MCF 10A (cell line): ENCODE measurements at regions not wholly inside any gene's neighbourhood (a gene's known extent, or its start where the extent isn't known, plus 50 kb on each side); places are given as distances from the start of the nearest gene placed in this dataset.

ENCODE experiments used
- BruUV-seq: library from RNA; stranded (reverse); fragments of 400-500 nt; replicated peaks from 2 replicates; lab custom pipeline; 2021; lab: Mats Ljungman, UMichigan
- CTCF ChIA-PET: fragments of 300-600 bp; sonication (Branson Sonifier 250); formaldehyde crosslinking; extraction: SDS; loops from one replicate; lab custom pipeline; 2021; ENCODE audit warnings: antibody characterized with exemption, inconsistent platforms; lab: Yijun Ruan, JAX
- POLR2A ChIA-PET: fragments of 300-600, 350-650 bp; sonication (Branson Sonifier 250); formaldehyde crosslinking; extraction: SDS; loops from one replicate; lab custom pipeline; 2020; ENCODE audit warnings: antibody characterized with exemption, inconsistent platforms; lab: Yijun Ruan, JAX
- DNase-seq: peaks from one replicate; pipeline ENCODE4 v3.0.0-alpha.2; 2018; ENCODE audit not compliant: unreplicated experiment
- H3K27ac Mint-ChIP-seq: one replicate; pipeline ENCODE4 v1.8.0; 2022; ENCODE audit warnings: mild to moderate bottlenecking, low read depth, mixed read lengths; ENCODE audit not compliant: unreplicated experiment
- H3K27me3 Mint-ChIP-seq: one replicate; pipeline ENCODE4 v1.8.0; 2022; ENCODE audit warnings: mixed read lengths; ENCODE audit not compliant: insufficient read depth, unreplicated experiment
- H3K36me3 Mint-ChIP-seq: one replicate; pipeline ENCODE4 v1.8.0; 2022; ENCODE audit warnings: mild to moderate bottlenecking, moderate library complexity, mixed read lengths; ENCODE audit not compliant: insufficient read depth, unreplicated experiment
- H3K4me1 Mint-ChIP-seq: one replicate; pipeline ENCODE4 v1.8.0; 2022; ENCODE audit warnings: mixed read lengths; ENCODE audit not compliant: insufficient read depth, unreplicated experiment
- H3K4me3 Mint-ChIP-seq: one replicate; pipeline ENCODE4 v1.8.0; 2022; ENCODE audit warnings: mild to moderate bottlenecking, moderate library complexity, mixed read lengths; ENCODE audit not compliant: unreplicated experiment
- H3K9me3 Mint-ChIP-seq: one replicate; pipeline ENCODE4 v1.8.0; 2022; ENCODE audit warnings: mixed read lengths; ENCODE audit not compliant: unreplicated experiment
- intact Hi-C: fragments of 100-400 bp; cut with micrococcal nuclease; formaldehyde crosslinking; loops from 2 replicates; pipeline ENCODE4 v1.14.1; 2022
- TF ChIP-seq, protein P1 (sequence below): fragments of 200-600 bp; IDR thresholded peaks from one replicate; pipeline ENCODE4 v1.8.0; 2022; ENCODE audit warnings: antibody characterized with exemption, mild to moderate bottlenecking; ENCODE audit not compliant: unreplicated experiment

DNA sequence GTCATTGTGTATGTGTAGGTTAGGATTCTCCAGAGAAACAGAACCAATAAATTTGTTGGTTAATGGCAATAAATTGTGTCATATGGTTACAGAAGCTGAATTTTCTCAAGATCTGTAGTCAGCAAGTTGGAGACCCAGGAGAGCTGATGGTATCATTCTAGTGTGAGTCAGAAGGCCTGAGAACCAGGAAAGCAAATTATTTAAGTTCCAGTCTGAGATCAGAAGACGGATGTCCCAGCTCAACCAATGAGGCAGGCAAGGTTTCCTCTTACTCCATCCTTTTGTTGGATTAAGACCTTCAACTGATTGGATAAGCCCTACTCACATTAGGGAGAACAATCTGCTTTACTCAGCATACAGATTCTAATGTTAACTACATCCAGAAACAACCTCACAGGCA is 656.3 kb downstream of the ANXA1 start:
- H3K4me1 Mint-ChIP-seq, result peaks cover 6% of the 10 kb centered on the region
- no peaks in the 10 kb centered on the region for H3K9me3 Mint-ChIP-seq
- intact Hi-C loops, result no loop called here
- ChIA-PET POLR2A (no interaction called here), CTCF (interaction anchor here (0.6 kb wide), 1 partner anchor 1422 kb away, joined by 5 read pairs; no protein-coding TSS in a partner anchor)
- H3K4me3 Mint-ChIP-seq, result no peak overlapping the region
- peaks cover 32% of the 10 kb centered on the region for H3K27me3 Mint-ChIP-seq
- BruUV-seq, result no TSS peak
- no peak overlapping the region for H3K27ac Mint-ChIP-seq
- TF ChIP-seq, protein P1, sequence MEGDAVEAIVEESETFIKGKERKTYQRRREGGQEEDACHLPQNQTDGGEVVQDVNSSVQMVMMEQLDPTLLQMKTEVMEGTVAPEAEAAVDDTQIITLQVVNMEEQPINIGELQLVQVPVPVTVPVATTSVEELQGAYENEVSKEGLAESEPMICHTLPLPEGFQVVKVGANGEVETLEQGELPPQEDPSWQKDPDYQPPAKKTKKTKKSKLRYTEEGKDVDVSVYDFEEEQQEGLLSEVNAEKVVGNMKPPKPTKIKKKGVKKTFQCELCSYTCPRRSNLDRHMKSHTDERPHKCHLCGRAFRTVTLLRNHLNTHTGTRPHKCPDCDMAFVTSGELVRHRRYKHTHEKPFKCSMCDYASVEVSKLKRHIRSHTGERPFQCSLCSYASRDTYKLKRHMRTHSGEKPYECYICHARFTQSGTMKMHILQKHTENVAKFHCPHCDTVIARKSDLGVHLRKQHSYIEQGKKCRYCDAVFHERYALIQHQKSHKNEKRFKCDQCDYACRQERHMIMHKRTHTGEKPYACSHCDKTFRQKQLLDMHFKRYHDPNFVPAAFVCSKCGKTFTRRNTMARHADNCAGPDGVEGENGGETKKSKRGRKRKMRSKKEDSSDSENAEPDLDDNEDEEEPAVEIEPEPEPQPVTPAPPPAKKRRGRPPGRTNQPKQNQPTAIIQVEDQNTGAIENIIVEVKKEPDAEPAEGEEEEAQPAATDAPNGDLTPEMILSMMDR, result no peak
- DNase-seq, result no peak
- H3K36me3 Mint-ChIP-seq, result no peaks in the 10 kb centered on the region

DNA sequence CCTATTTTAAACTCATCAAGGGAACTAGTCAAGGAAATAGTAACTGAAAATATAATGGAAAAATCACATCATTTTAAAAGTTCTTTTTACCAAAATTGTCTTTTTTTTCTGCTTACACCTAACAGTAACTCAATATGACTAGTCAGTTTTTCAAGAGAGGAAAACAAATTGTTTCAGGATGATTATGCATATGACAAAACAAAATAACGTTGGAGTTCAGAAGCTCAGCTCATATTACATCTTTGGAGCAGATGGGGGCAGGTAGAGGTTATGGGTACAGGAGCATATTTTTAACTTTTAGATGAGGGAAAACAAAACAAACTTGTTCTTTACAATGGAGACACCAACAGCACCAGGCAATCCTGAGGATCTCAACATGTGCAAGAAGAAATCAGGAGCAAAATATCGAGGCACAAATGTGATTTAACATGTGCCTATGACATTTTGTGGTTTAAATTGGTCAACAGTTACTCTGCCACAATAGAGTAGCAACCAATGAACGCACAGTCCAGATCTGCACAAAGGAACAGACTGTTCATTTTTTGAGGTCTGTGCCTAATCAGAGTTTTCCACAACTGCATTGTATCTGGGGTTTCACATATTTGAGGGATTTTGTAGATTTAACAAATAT is 659.0 kb downstream of the ANXA1 start:
- no peak overlapping the region for H3K4me3 Mint-ChIP-seq
- DNase-seq, result peak; percentile 57

DNA sequence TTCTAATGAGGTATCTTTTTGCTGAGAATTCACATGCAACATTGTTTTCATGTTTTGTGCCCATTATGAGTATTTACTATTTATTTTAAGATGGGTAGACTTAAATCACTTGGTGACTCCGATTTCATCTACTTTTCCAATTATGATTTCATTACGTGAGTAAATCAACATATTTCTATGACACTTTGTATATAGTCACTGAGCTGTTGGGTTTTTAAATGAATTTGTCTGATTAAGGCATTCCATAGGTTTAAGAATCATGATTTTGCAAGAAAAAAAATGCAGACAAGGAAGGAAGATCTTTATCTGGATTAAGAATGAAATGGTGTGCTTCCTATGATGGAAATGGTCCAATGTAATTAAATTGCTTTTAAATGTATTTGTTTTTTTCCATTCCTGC is 661.9 kb downstream of the ANXA1 start:
- H3K36me3 Mint-ChIP-seq, result no peaks in the 10 kb centered on the region
- CTCF ChIA-PET, result no interaction called here
- POLR2A ChIA-PET, result no interaction called here
- H3K27ac Mint-ChIP-seq, result no peak overlapping the region
- TF ChIP-seq, protein P1, result no peak
- intact Hi-C loops, result no loop called here
- DNase-seq, result no peak
- peaks cover 42% of the 10 kb centered on the region for H3K27me3 Mint-ChIP-seq
- no peaks in the 10 kb centered on the region for H3K9me3 Mint-ChIP-seq
- H3K4me3 Mint-ChIP-seq, result no peak overlapping the region
- H3K4me1 Mint-ChIP-seq, result peaks cover 6% of the 10 kb centered on the region
- BruUV-seq, result no TSS peak

More for the DNA sequence above, 659.0 kb downstream of the ANXA1 start:
- Mint-ChIP-seq H3K27me3 (peaks cover 47% of the 10 kb centered on the region), H3K9me3 (no peaks in the 10 kb centered on the region), H3K4me1 (peaks cover 6% of the 10 kb centered on the region), H3K36me3 (no peaks in the 10 kb centered on the region), H3K27ac (peak overlapping the region; percentile 0)
- CTCF ChIA-PET, result interaction anchor here (0.7 kb wide), 1 partner anchor 478 kb away, joined by 3 read pairs; no protein-coding TSS in a partner anchor
- BruUV-seq, result no TSS peak
- intact Hi-C loops, result no loop called here
- POLR2A ChIA-PET, result interaction anchor here (0.7 kb wide), 1 partner anchor 57 kb away, joined by 3 read pairs; no protein-coding TSS in a partner anchor
- TF ChIP-seq, protein P1, result no peak

DNA sequence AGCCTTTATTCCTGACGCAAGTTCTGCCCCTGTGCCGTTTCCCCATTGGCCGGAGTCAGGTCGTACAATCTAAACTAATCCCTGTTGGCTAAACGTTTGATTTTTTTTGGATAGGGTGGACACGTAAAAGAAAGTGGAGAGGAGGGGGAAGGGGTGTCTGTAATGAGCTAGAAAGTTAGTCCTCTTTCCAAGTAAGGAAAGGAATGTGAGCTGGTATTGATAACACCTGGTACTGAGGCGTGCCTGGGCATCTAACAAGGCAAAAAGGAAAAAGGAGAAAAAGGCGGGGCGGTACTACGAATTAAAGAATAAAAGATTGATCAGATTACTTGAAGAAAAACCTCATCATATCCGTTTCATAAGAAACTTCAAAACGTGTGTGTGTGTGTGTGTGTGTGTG is 665.2 kb downstream of the ANXA1 start:
- Mint-ChIP-seq H3K4me3 (no peak overlapping the region), H3K4me1 (no peaks in the 10 kb centered on the region), H3K27ac (no peak overlapping the region), H3K27me3 (peaks cover 25% of the 10 kb centered on the region), H3K36me3 (no peaks in the 10 kb centered on the region), H3K9me3 (no peaks in the 10 kb centered on the region)
- ChIA-PET POLR2A (no interaction called here), CTCF (interaction anchor here (0.6 kb wide), 1 partner anchor 72 kb away, joined by 4 read pairs; no protein-coding TSS in a partner anchor)
- TF ChIP-seq, protein P1, result no peak
- no TSS peak for BruUV-seq
- no peak for DNase-seq
- intact Hi-C loops, result no loop called here
